MCF 10A (cell line): ENCODE measurements at regions not wholly inside any gene's neighbourhood (a gene's known extent, or its start where the extent isn't known, plus 50 kb on each side); places are given as distances from the start of the nearest gene placed in this dataset.

ENCODE experiments used
- BruUV-seq: library from RNA; stranded (reverse); fragments of 400-500 nt; replicated peaks from 2 replicates; lab custom pipeline; 2021; lab: Mats Ljungman, UMichigan
- CTCF ChIA-PET: fragments of 300-600 bp; sonication (Branson Sonifier 250); formaldehyde crosslinking; extraction: SDS; loops from one replicate; lab custom pipeline; 2021; ENCODE audit warnings: antibody characterized with exemption, inconsistent platforms; lab: Yijun Ruan, JAX
- POLR2A ChIA-PET: fragments of 300-600, 350-650 bp; sonication (Branson Sonifier 250); formaldehyde crosslinking; extraction: SDS; loops from one replicate; lab custom pipeline; 2020; ENCODE audit warnings: antibody characterized with exemption, inconsistent platforms; lab: Yijun Ruan, JAX
- DNase-seq: peaks from one replicate; pipeline ENCODE4 v3.0.0-alpha.2; 2018; ENCODE audit not compliant: unreplicated experiment
- H3K27ac Mint-ChIP-seq: one replicate; pipeline ENCODE4 v1.8.0; 2022; ENCODE audit warnings: mild to moderate bottlenecking, low read depth, mixed read lengths; ENCODE audit not compliant: unreplicated experiment
- H3K27me3 Mint-ChIP-seq: one replicate; pipeline ENCODE4 v1.8.0; 2022; ENCODE audit warnings: mixed read lengths; ENCODE audit not compliant: insufficient read depth, unreplicated experiment
- H3K36me3 Mint-ChIP-seq: one replicate; pipeline ENCODE4 v1.8.0; 2022; ENCODE audit warnings: mild to moderate bottlenecking, moderate library complexity, mixed read lengths; ENCODE audit not compliant: insufficient read depth, unreplicated experiment
- H3K4me1 Mint-ChIP-seq: one replicate; pipeline ENCODE4 v1.8.0; 2022; ENCODE audit warnings: mixed read lengths; ENCODE audit not compliant: insufficient read depth, unreplicated experiment
- H3K4me3 Mint-ChIP-seq: one replicate; pipeline ENCODE4 v1.8.0; 2022; ENCODE audit warnings: mild to moderate bottlenecking, moderate library complexity, mixed read lengths; ENCODE audit not compliant: unreplicated experiment
- H3K9me3 Mint-ChIP-seq: one replicate; pipeline ENCODE4 v1.8.0; 2022; ENCODE audit warnings: mixed read lengths; ENCODE audit not compliant: unreplicated experiment
- intact Hi-C: fragments of 100-400 bp; cut with micrococcal nuclease; formaldehyde crosslinking; loops from 2 replicates; pipeline ENCODE4 v1.14.1; 2022
- TF ChIP-seq, protein P1 (sequence below): fragments of 200-600 bp; IDR thresholded peaks from one replicate; pipeline ENCODE4 v1.8.0; 2022; ENCODE audit warnings: antibody characterized with exemption, mild to moderate bottlenecking; ENCODE audit not compliant: unreplicated experiment

GRCh38 chr12:102633981-102634605 is 153.7 kb upstream of the IGF1 start:
- Mint-ChIP-seq H3K4me3 (no peak overlapping the region), H3K36me3 (no peaks in the 10 kb centered on the region), H3K27me3 (no peaks in the 10 kb centered on the region), H3K9me3 (no peaks in the 10 kb centered on the region), H3K4me1 (no peaks in the 10 kb centered on the region), H3K27ac (no peak overlapping the region)
- BruUV-seq = no TSS peak
- CTCF ChIA-PET = no interaction called here
- TF ChIP-seq, protein P1, sequence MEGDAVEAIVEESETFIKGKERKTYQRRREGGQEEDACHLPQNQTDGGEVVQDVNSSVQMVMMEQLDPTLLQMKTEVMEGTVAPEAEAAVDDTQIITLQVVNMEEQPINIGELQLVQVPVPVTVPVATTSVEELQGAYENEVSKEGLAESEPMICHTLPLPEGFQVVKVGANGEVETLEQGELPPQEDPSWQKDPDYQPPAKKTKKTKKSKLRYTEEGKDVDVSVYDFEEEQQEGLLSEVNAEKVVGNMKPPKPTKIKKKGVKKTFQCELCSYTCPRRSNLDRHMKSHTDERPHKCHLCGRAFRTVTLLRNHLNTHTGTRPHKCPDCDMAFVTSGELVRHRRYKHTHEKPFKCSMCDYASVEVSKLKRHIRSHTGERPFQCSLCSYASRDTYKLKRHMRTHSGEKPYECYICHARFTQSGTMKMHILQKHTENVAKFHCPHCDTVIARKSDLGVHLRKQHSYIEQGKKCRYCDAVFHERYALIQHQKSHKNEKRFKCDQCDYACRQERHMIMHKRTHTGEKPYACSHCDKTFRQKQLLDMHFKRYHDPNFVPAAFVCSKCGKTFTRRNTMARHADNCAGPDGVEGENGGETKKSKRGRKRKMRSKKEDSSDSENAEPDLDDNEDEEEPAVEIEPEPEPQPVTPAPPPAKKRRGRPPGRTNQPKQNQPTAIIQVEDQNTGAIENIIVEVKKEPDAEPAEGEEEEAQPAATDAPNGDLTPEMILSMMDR = no peak
- intact Hi-C loops = no loop called here
- POLR2A ChIA-PET = no interaction called here
- DNase-seq = no peak

DNA sequence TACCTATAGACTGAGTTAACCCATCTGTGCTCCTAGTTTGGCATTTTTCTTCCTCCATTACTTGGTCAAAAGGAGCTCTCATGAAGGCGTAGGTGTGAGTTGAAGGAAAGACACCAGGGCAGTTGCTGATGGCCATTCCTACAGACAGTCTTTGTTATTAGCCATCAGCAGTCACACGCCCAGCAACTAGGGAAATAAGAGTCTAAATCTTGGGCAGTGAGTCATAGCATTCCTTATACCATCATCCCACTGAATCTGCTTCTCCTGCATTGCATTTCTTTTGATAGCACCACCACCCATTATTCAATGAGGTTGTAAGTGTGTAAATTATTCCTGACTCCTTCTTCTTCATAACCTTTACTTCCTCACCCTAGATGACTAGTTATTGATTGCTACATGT is 150.9 kb upstream of the IGF1 start:
- Mint-ChIP-seq H3K4me3 (no peak overlapping the region), H3K9me3 (peaks cover 11% of the 10 kb centered on the region), H3K4me1 (no peaks in the 10 kb centered on the region), H3K36me3 (no peaks in the 10 kb centered on the region), H3K27me3 (no peaks in the 10 kb centered on the region), H3K27ac (no peak overlapping the region)
- DNase-seq = peak; percentile 34
- POLR2A ChIA-PET = no interaction called here
- no TSS peak for BruUV-seq
- intact Hi-C loops = no loop called here
- CTCF ChIA-PET = no interaction called here
- TF ChIP-seq, protein P1 = no peak

DNA sequence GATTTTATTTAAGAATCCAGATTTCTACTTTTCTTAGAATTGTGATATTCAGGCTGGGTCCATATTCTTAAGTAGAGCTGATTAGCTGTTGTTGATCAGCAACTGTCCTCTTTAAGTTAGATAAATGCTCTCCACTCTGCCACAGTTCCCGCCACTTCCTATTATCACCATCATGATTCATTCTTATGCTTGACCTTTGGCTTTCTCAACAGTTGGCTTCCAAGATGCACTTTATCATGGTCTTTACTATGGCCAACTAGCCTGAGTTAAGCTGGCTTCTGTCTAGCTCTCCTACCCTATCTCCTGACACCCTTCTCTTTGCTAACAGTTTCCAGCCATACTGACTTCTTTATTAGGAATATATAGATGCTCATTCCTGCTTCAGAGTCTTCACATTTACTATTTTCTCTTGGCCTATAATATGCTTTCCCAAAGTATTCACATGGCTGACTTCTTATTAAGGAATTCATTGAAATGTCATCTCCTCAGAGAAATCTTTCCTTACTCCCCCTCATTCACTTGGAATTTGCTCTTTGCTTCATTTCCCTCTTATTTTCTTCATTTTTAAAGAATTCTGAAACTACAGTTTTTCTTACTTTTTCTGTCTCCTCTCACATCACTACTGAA is 149.0 kb upstream of the IGF1 start:
- CTCF ChIA-PET = no interaction called here
- intact Hi-C loops = no loop called here
- Mint-ChIP-seq H3K27me3 (no peaks in the 10 kb centered on the region), H3K9me3 (peaks cover 11% of the 10 kb centered on the region), H3K27ac (no peak overlapping the region), H3K36me3 (no peaks in the 10 kb centered on the region), H3K4me3 (no peak overlapping the region), H3K4me1 (no peaks in the 10 kb centered on the region)
- TF ChIP-seq, protein P1 = no peak
- BruUV-seq = no TSS peak
- POLR2A ChIA-PET = no interaction called here
- no peak for DNase-seq

- H3K27ac Mint-ChIP-seq = no peak overlapping the region
- peaks cover 11% of the 10 kb centered on the region for H3K9me3 Mint-ChIP-seq
- no peaks in the 10 kb centered on the region for H3K36me3 Mint-ChIP-seq
- H3K27me3 Mint-ChIP-seq = no peaks in the 10 kb centered on the region
- no peak for DNase-seq
- ChIA-PET CTCF (no interaction called here), POLR2A (no interaction called here)
- BruUV-seq = no TSS peak
- intact Hi-C loops = no loop called here
- TF ChIP-seq, protein P1 = no peak
- H3K4me3 Mint-ChIP-seq = no peak overlapping the region
- H3K4me1 Mint-ChIP-seq = no peaks in the 10 kb centered on the region
Observed at GRCh38 chr12:102625819-102626218, 145.5 kb upstream of the IGF1 start.
